SJSA1 (cell line): ENCODE measurements at regions not wholly inside any gene's neighbourhood (a gene's known extent, or its start where the extent isn't known, plus 50 kb on each side); places are given as distances from the start of the nearest gene placed in this dataset.
"Not testable (repeated sequence)": the region's sequence is repeated elsewhere in the genome, so short reads cannot be mapped to it uniquely, and the experiment has no call there.

ENCODE experiments used
- DNase-seq, 2 experiments: peaks; one replicate each; pipeline ENCODE4 v3.0.0-alpha.2; 2015 to 2020; ENCODE audit warnings: low spot score in 2 of 2, low read depth in 1 of 2
- H3K27ac ChIP-seq: fragments of 250-450 bp; sonication (Bioruptor Pico); 2 replicates; pipeline ENCODE4 v1.5.1; 2020; ENCODE audit warnings: mild to moderate bottlenecking, moderate library complexity
- H3K27me3 ChIP-seq: fragments of 250-450 bp; sonication (Bioruptor Pico); replicated peaks from 2 replicates; pipeline ENCODE4 v1.5.1; 2020; ENCODE audit warnings: mild to moderate bottlenecking, moderate library complexity
- H3K36me3 ChIP-seq: fragments of 250-450 bp; sonication (Bioruptor Pico); 2 replicates; pipeline ENCODE4 v1.5.1; 2020; ENCODE audit warnings: mild to moderate bottlenecking
- H3K4me1 ChIP-seq: fragments of 250-450 bp; sonication (Bioruptor Pico); replicated peaks from 2 replicates; pipeline ENCODE4 v1.6.1; 2021; ENCODE audit warnings: mild to moderate bottlenecking
- H3K4me3 ChIP-seq: fragments of 250-450 bp; sonication (Bioruptor Pico); 2 replicates; pipeline ENCODE4 v1.5.1; 2020; ENCODE audit warnings: mild to moderate bottlenecking
- H3K9me3 ChIP-seq: fragments of 250-450 bp; sonication (Bioruptor Pico); replicated peaks from 2 replicates; pipeline ENCODE4 v1.5.1; 2020; ENCODE audit warnings: mild to moderate bottlenecking

GRCh38 chr15:98530570-98530969, 117.8 kb upstream of the IGF1R start:
- no peaks in the 10 kb centered on the region for H3K4me1 ChIP-seq
- H3K27me3 ChIP-seq: peaks cover 43% of the 10 kb centered on the region
- no peak for DNase-seq
- no peak overlapping the region for H3K27ac ChIP-seq
- H3K9me3 ChIP-seq: no peaks in the 10 kb centered on the region
- H3K36me3 ChIP-seq: no peaks in the 10 kb centered on the region
- no peak overlapping the region for H3K4me3 ChIP-seq

DNA sequence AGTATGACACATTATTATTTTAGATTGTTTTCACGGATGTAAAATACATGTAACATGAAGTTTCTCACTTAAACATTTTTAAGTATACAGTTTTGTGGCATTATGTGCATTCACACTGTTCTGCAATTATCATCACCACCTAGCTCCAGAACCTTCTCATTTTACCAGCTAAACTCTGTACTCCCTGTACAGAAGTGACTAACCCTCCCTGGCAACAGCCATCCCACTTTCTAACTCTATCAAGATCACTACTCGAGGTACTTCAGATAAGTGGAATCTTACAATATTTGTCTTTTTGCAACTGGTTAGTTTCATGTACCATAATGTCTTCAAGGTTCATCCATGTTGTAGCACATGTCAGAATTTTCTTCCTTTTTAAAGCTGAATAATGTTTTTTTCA, 116.3 kb upstream of the IGF1R start:
- Histone ChIP-seq H3K27me3 (peaks cover 43% of the 10 kb centered on the region), H3K36me3 (no peaks in the 10 kb centered on the region), H3K4me1 (no peaks in the 10 kb centered on the region), H3K27ac (no peak overlapping the region), H3K4me3 (no peak overlapping the region), H3K9me3 (no peaks in the 10 kb centered on the region)
- no peak for DNase-seq

- Histone ChIP-seq H3K27me3 (peaks cover 40% of the 10 kb centered on the region), H3K4me3 (no peak overlapping the region), H3K36me3 (no peaks in the 10 kb centered on the region)
Observed at GRCh38 chr15:98536976-98537375, 111.4 kb upstream of the IGF1R start.

GRCh38 chr15:98537516-98538060, 110.8 kb upstream of the IGF1R start:
- Histone ChIP-seq H3K4me3 (no peak overlapping the region), H3K27me3 (peaks cover 37% of the 10 kb centered on the region), H3K27ac (no peak overlapping the region), H3K36me3 (no peaks in the 10 kb centered on the region), H3K4me1 (no peaks in the 10 kb centered on the region), H3K9me3 (no peaks in the 10 kb centered on the region)
- DNase-seq: no peak

More at GRCh38 chr15:98536976-98537375, 111.4 kb upstream of the IGF1R start:
- no peak for DNase-seq
- H3K27ac ChIP-seq: no peak overlapping the region
- no peaks in the 10 kb centered on the region for H3K4me1 ChIP-seq
- no peaks in the 10 kb centered on the region for H3K9me3 ChIP-seq

DNA sequence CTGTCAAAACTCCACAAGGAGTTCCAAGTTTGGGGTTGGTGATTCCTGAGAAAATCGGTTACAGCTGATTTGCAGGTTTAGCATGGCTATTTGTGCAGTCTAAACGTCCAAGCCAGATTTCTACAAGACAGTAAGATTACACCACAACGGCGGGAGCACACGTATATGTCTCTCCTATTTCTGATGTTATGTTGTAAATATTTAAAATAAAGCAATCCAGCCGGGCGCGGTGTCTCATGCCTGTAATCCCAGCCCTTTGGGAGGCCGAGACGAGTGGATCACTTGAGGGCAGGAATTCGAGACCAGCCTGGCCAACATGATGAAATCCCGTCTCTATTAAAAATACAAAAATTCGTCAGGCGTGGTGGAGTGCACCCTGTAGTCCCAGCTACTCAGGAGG, 106.8 kb upstream of the IGF1R start:
- no peaks in the 10 kb centered on the region for H3K9me3 ChIP-seq
- H3K36me3 ChIP-seq: no peaks in the 10 kb centered on the region
- no peak overlapping the region for H3K4me3 ChIP-seq
- no peaks in the 10 kb centered on the region for H3K4me1 ChIP-seq
- H3K27me3 ChIP-seq: peaks cover 36% of the 10 kb centered on the region
- no peak overlapping the region for H3K27ac ChIP-seq
- DNase-seq: no peak

GRCh38 chr15:98543237-98543636, 105.1 kb upstream of the IGF1R start:
- Histone ChIP-seq H3K27ac (no peak overlapping the region), H3K9me3 (no peaks in the 10 kb centered on the region), H3K36me3 (no peaks in the 10 kb centered on the region), H3K27me3 (peaks cover 31% of the 10 kb centered on the region), H3K4me3 (no peak overlapping the region), H3K4me1 (peaks cover 6% of the 10 kb centered on the region)
- DNase-seq: no peak

- Histone ChIP-seq H3K27me3 (peaks cover 21% of the 10 kb centered on the region), H3K4me1 (peaks cover 12% of the 10 kb centered on the region), H3K27ac (no peak overlapping the region), H3K9me3 (no peaks in the 10 kb centered on the region), H3K36me3 (no peaks in the 10 kb centered on the region), H3K4me3 (no peak overlapping the region)
- DNase-seq: no peak
Observed at GRCh38 chr15:98546329-98546728, 102.0 kb upstream of the IGF1R start.

GRCh38 chr15:98547275-98547674, 101.1 kb upstream of the IGF1R start:
- H3K4me1 ChIP-seq: peaks cover 12% of the 10 kb centered on the region
- DNase-seq: no peak
- no peaks in the 10 kb centered on the region for H3K36me3 ChIP-seq
- no peak overlapping the region for H3K4me3 ChIP-seq
- no peak overlapping the region for H3K27ac ChIP-seq
- no peaks in the 10 kb centered on the region for H3K9me3 ChIP-seq
- H3K27me3 ChIP-seq: peaks cover 20% of the 10 kb centered on the region

DNA sequence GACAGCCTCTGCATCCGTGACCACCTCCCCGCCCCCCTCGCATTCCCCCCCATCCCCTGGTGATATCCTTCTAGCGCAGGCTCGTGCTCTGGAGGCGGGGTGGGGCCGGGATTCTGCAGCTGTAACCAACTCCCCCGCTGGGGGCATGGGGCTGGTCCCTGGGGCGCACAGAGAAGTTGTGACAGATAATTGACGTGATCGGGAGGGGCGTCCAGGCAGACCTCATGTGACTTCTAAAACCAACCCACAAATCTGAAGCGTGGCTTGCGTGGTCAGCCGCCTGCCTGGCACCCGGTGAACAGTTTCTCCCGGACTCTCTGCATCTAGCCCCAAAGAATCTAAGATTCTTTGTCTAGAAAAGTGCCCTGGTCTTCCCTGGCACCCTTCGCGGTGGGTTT, 100.6 kb upstream of the IGF1R start:
- Histone ChIP-seq H3K4me3 (peak overlapping the region; percentile 45), H3K36me3 (no peaks in the 10 kb centered on the region), H3K9me3 (no peaks in the 10 kb centered on the region), H3K27ac (no peak overlapping the region), H3K4me1 (peaks cover 12% of the 10 kb centered on the region), H3K27me3 (peaks cover 18% of the 10 kb centered on the region)
- DNase-seq: no peak

DNA sequence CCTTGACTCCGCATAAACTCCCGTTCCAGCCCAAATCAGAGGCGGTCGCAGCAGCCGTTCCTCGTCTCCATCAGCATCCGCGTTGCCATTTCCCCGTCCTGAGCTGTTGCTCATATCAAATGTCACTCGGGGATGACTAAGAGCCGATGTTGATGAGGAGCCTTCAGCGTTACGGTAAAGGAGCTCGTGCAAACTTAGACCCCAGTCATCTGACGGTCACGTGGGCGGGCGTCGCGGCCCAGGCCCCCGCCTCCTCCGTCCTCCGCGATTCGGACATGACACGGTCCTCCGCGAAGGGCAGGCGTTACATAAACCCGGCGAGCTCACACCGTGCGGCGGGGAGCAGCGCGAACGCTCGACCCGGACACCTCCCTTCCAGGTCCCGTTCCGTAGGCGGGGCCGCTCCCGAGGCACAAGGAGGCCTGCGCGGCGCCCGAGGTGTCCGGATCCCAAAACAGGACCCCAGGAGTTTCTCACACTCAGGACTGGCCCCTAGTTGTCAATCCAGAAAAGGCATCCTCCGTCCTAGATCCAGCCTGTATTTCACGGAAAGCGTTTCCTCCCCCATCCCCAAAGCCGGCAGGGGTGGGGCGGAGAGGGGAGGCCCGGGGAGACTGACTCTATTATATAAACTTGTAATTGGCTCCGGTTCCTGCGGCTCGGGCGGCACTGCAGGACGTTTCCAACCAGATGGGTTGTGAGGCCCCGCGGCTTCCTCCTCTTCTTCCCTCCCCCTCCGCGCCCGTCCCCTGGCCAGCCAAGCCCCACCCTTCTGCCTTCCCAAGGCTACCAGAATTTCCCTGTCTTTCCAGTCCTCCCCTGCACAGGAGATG, 100.0 kb upstream of the IGF1R start:
- Histone ChIP-seq H3K4me1 (peaks cover 12% of the 10 kb centered on the region), H3K27me3 (peaks cover 13% of the 10 kb centered on the region), H3K9me3 (no peaks in the 10 kb centered on the region), H3K27ac (no peak overlapping the region), H3K36me3 (no peaks in the 10 kb centered on the region), H3K4me3 (peak overlapping the region; percentile 45)
- peak; percentile 73 to 78 for DNase-seq

DNA sequence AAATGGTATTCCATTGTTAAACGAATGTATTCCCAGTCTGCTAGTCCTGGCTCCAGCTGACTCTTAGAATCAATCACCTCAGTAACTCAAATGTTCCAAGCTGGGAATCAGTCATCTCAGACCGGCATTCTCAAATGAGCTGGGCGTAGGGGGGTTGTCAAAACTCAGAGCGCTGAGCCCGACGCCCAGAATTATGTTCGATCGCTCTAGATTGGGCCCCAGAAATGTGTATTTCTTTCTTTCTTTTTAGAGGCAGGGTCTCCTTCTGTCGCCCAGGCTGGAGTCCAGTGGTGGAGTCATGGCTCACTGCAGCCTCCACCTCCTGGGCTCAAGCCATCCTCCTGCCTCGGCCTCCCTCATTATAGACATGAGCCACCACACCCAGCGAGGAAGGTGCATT, 99.3 kb upstream of the IGF1R start:
- no peaks in the 10 kb centered on the region for H3K9me3 ChIP-seq
- peaks cover 12% of the 10 kb centered on the region for H3K4me1 ChIP-seq
- H3K27me3 ChIP-seq: peaks cover 11% of the 10 kb centered on the region
- H3K4me3 ChIP-seq: peak overlapping the region; percentile 45
- H3K27ac ChIP-seq: no peak overlapping the region
- DNase-seq: no peak
- H3K36me3 ChIP-seq: no peaks in the 10 kb centered on the region

GRCh38 chr15:98549741-98550140, 98.6 kb upstream of the IGF1R start:
- no peaks in the 10 kb centered on the region for H3K9me3 ChIP-seq
- H3K4me1 ChIP-seq: peaks cover 12% of the 10 kb centered on the region
- no peak overlapping the region for H3K4me3 ChIP-seq
- H3K27ac ChIP-seq: no peak overlapping the region
- no peak for DNase-seq
- no peaks in the 10 kb centered on the region for H3K36me3 ChIP-seq
- H3K27me3 ChIP-seq: peaks cover 8% of the 10 kb centered on the region

- H3K27ac ChIP-seq, H3K36me3 ChIP-seq, H3K4me3 ChIP-seq, DNase-seq, H3K27me3 ChIP-seq, H3K9me3 ChIP-seq: not testable (repeated sequence)
- H3K4me1 ChIP-seq: peaks cover 12% of the 10 kb centered on the region
Observed at GRCh38 chr15:98550363-98550762, 98.0 kb upstream of the IGF1R start.

GRCh38 chr15:98551936-98552562, 96.3 kb upstream of the IGF1R start:
- no peak overlapping the region for H3K27ac ChIP-seq
- H3K4me3 ChIP-seq: no peak overlapping the region

More at GRCh38 chr15:98551936-98552562, 96.3 kb upstream of the IGF1R start:
- H3K9me3 ChIP-seq: no peaks in the 10 kb centered on the region
- H3K27me3 ChIP-seq: peaks cover 6% of the 10 kb centered on the region; the same call in 1 of the 2 replicates
- H3K36me3 ChIP-seq: no peaks in the 10 kb centered on the region
- DNase-seq: no peak
- peaks cover 12% of the 10 kb centered on the region for H3K4me1 ChIP-seq
